ENCODE measurements at regions not wholly inside any gene's neighbourhood (a gene's known extent, or its start where the extent isn't known, plus 50 kb on each side); places are given as distances from the start of the nearest gene placed in this dataset.
A peak's percentile ranks its signal among the peaks of the same experiment; 100 is the strongest.

GRCh38 chr11:80338231-80338630, 897.4 kb upstream of the TENM4 start:
- no peak for DNase-seq (ENCODE audit: extremely low read depth, low read depth)
- TF ChIP-seq, protein P1, sequence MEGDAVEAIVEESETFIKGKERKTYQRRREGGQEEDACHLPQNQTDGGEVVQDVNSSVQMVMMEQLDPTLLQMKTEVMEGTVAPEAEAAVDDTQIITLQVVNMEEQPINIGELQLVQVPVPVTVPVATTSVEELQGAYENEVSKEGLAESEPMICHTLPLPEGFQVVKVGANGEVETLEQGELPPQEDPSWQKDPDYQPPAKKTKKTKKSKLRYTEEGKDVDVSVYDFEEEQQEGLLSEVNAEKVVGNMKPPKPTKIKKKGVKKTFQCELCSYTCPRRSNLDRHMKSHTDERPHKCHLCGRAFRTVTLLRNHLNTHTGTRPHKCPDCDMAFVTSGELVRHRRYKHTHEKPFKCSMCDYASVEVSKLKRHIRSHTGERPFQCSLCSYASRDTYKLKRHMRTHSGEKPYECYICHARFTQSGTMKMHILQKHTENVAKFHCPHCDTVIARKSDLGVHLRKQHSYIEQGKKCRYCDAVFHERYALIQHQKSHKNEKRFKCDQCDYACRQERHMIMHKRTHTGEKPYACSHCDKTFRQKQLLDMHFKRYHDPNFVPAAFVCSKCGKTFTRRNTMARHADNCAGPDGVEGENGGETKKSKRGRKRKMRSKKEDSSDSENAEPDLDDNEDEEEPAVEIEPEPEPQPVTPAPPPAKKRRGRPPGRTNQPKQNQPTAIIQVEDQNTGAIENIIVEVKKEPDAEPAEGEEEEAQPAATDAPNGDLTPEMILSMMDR (IDR thresholded peaks at IDR 0.05; ENCODE audit: low read depth, low read length, missing control alignments) = no peak
- no peak overlapping the region for H3K4me3 ChIP-seq (replicated peaks; ENCODE audit: low read depth, low read length)

DNA sequence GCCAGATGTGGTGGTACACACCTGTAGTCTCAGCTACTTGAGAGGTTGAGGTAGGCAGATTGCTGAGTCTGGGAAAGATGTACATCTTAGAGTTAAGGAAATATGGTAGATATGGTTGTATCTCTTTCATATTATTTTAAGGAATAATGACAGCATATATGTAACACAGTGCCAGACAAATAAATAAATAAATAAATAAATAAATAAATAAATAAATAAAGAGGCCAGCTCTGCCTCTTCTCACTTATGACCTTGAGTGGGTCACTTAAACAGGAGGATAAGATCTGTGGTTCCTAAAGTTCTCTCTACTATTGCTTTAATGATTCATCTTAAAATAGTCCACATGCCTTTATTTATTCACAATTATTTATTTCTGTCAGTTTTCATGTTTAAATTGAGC, 890.9 kb upstream of the TENM4 start:
- TF ChIP-seq, protein P1 (IDR thresholded peaks at IDR 0.05; ENCODE audit: low read depth, low read length, missing control alignments) = no peak
- no peak overlapping the region for H3K4me3 ChIP-seq (replicated peaks; ENCODE audit: low read depth, low read length)
- no peak for DNase-seq (ENCODE audit: extremely low read depth, low read depth)

GRCh38 chr11:80330264-80330663, 889.4 kb upstream of the TENM4 start:
- H3K4me3 ChIP-seq (replicated peaks; ENCODE audit: low read depth, low read length) = no peak overlapping the region
- no peak for DNase-seq (ENCODE audit: extremely low read depth, low read depth)
- TF ChIP-seq, protein P1 (IDR thresholded peaks at IDR 0.05; ENCODE audit: low read depth, low read length, missing control alignments) = no peak

- no peak overlapping the region for H3K4me3 ChIP-seq (replicated peaks; ENCODE audit: low read depth, low read length)
- TF ChIP-seq, protein P1 (IDR thresholded peaks at IDR 0.05; ENCODE audit: low read depth, low read length, missing control alignments) = no peak
- no peak for DNase-seq (ENCODE audit: extremely low read depth, low read depth)
Observed at GRCh38 chr11:80328774-80329173, 887.9 kb upstream of the TENM4 start.

DNA sequence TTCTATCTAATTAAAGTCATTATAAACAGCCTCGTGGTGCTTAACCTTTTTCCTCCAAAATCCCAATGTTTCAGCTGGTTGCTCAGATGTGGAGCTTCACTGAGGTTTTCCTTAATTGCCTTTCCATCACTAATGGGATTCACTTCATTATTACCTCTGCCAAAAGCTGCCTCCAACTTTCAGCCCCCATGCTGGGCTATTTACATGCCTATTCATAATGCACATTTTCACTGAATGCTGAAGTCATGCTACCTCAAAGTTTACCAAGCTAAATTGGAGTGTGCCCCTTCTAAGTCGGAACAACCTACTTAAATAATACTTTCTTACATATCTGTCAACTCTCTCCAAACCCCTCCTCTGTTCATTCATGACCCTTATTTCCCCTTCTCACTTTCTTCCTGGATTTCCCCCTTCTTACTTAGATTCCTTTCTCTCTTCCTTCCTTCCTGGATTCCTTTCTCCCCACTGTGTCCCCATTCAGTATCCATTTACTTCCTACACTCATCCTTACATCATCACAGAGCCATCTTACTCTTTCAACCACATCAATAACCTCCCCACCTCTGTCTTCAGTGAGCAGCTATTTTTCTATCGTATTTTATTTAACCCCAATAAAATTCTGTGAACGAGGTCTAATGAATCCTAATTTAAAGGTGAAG, 887.3 kb upstream of the TENM4 start:
- TF ChIP-seq, protein P1 (IDR thresholded peaks at IDR 0.05; ENCODE audit: low read depth, low read length, missing control alignments) = no peak
- DNase-seq (ENCODE audit: extremely low read depth, low read depth) = no peak
- no peak overlapping the region for H3K4me3 ChIP-seq (replicated peaks; ENCODE audit: low read depth, low read length)

- no peak for DNase-seq (ENCODE audit: extremely low read depth, low read depth)
- TF ChIP-seq, protein P1 (IDR thresholded peaks at IDR 0.05; ENCODE audit: low read depth, low read length, missing control alignments) = no peak
- no peak overlapping the region for H3K4me3 ChIP-seq (replicated peaks; ENCODE audit: low read depth, low read length)
Observed at GRCh38 chr11:80321786-80322185, 881.0 kb upstream of the TENM4 start.

DNA sequence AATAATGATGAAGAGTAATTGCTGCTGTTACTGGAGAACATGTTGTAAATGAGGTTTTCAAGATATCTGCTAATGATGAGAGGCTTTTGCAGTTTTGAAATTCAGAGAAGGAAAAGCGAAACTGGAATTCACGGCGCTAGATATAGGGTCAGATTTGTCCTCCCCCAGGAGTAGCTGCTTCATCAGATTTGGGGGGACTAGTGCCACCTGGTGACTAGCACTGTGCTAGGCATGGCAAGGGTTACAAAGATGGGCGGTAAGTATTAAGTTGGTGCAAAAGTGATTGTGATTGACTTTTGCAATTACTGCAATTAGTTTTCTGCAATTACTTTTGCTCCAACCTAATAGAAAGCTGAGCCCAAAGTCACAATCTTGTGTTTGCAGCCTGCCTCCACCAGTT, 879.9 kb upstream of the TENM4 start:
- TF ChIP-seq, protein P1 (IDR thresholded peaks at IDR 0.05; ENCODE audit: low read depth, low read length, missing control alignments) = peak; percentile 24
- DNase-seq (ENCODE audit: extremely low read depth, low read depth) = no peak
- no peak overlapping the region for H3K4me3 ChIP-seq (replicated peaks; ENCODE audit: low read depth, low read length)

Data from HFF-Myc (cell line).